ENCODE measurements at regions not wholly inside any gene's neighbourhood (a gene's known extent, or its start where the extent isn't known, plus 50 kb on each side); places are given as distances from the start of the nearest gene placed in this dataset.
A peak's percentile ranks its signal among the peaks of the same experiment; 100 is the strongest.

- no peak for DNase-seq
Observed at GRCh38 chr3:14288833-14289451, 110.3 kb downstream of the LSM3 start.

GRCh38 chr3:14289590-14290461 is 111.2 kb downstream of the LSM3 start:
- no peak for DNase-seq

GRCh38 chr3:14290631-14291385 is 111.6 kb upstream of the SLC6A6 start:
- DNase-seq, result no peak

- no peak for DNase-seq
Observed at GRCh38 chr3:14295037-14295436, 107.4 kb upstream of the SLC6A6 start.

- no peak for DNase-seq
Observed at GRCh38 chr3:14295801-14296200, 106.6 kb upstream of the SLC6A6 start.

- DNase-seq, result no peak
Observed at GRCh38 chr3:14297305-14297704, 105.1 kb upstream of the SLC6A6 start.

GRCh38 chr3:14297784-14298236 is 104.6 kb upstream of the SLC6A6 start:
- no peak for DNase-seq

GRCh38 chr3:14298442-14298841 is 104.0 kb upstream of the SLC6A6 start:
- DNase-seq, result no peak

GRCh38 chr3:14298991-14299555 is 103.3 kb upstream of the SLC6A6 start:
- no peak for DNase-seq

- no peak for DNase-seq
Observed at GRCh38 chr3:14299767-14300166, 102.6 kb upstream of the SLC6A6 start.

GRCh38 chr3:14300721-14301399 is 101.5 kb upstream of the SLC6A6 start:
- DNase-seq, result no peak

- no peak for DNase-seq
Observed at GRCh38 chr3:14301558-14301957, 100.8 kb upstream of the SLC6A6 start.

- DNase-seq, result no peak
Observed at GRCh38 chr3:14303336-14304100, 98.9 kb upstream of the SLC6A6 start.

- DNase-seq, result no peak
Observed at GRCh38 chr3:14304101-14305045, 98.0 kb upstream of the SLC6A6 start.

- DNase-seq, result peak; percentile 51 to 54
Observed at GRCh38 chr3:14305324-14305723, 97.1 kb upstream of the SLC6A6 start.

- DNase-seq, result no peak
Observed at GRCh38 chr3:14306142-14306541, 96.3 kb upstream of the SLC6A6 start.

- DNase-seq, result no peak
Observed at GRCh38 chr3:14307656-14308302, 94.6 kb upstream of the SLC6A6 start.

GRCh38 chr3:14311729-14312128 is 90.7 kb upstream of the SLC6A6 start:
- DNase-seq, result no peak

- no peak for DNase-seq
Observed at GRCh38 chr3:14312375-14312774, 90.0 kb upstream of the SLC6A6 start.

GRCh38 chr3:14317057-14317553 is 85.3 kb upstream of the SLC6A6 start:
- no peak for DNase-seq
